HG03521 (cell line): ENCODE measurements at regions not wholly inside any gene's neighbourhood (a gene's known extent, or its start where the extent isn't known, plus 50 kb on each side); places are given as distances from the start of the nearest gene placed in this dataset.
"Not testable (repeated sequence)": the region's sequence is repeated elsewhere in the genome, so short reads cannot be mapped to it uniquely, and the experiment has no call there.

ENCODE experiments used
- ATAC-seq: cut with Tn5 transposase; IDR thresholded peaks from one replicate; pipeline ENCODE4 v1.9.1; 2021; ENCODE audit warnings: mild to moderate bottlenecking, moderate library complexity; ENCODE audit not compliant: unreplicated experiment

- no peak for ATAC-seq
Measured at GRCh38 chr22:25407226-25407858, 157.1 kb upstream of the GRK3 start.

DNA sequence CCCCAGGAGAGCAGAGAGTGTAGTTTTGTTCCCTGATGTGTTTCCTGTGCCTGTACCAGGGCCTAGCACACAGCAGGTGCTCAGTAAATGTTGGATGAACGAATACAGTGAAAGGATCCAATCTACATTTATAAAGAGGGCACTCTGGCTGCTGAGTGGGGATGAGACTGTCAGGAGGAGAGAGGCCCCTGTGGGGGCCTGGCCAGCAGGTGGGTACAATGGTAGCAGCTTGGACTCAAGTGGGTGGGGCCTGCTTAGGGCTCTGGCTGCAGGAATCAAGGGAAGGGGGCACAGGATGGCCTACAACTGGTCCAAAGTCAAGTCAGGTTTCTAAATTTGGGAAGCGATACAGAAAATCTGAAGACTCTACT, 156.6 kb upstream of the GRK3 start:
- no peak for ATAC-seq

DNA sequence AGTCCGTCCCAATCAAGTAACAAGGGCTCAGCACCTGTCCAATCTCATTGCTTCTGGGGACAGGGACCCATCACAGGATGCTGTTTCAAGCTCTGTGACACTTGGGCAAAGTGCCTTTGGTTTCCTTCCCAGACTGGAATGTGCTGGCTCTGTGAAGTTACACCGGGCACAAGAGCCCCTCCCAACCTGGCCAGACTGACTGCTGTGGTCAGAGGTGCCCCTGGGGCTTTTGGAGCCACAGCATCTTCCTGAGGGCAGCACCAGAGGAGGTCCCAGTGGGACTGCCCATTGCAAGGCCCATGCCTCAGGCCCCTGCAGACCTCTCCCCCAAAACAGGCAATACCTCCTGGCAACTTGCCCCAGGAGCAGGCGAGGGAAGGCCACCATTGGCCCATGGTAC, 155.2 kb upstream of the GRK3 start:
- no peak for ATAC-seq

GRCh38 chr22:25410849-25411248, 153.6 kb upstream of the GRK3 start:
- ATAC-seq: no peak

GRCh38 chr22:25413620-25414019, 150.9 kb upstream of the GRK3 start:
- ATAC-seq: no peak

GRCh38 chr22:25415731-25416130, 148.7 kb upstream of the GRK3 start:
- not testable (repeated sequence) for ATAC-seq

DNA sequence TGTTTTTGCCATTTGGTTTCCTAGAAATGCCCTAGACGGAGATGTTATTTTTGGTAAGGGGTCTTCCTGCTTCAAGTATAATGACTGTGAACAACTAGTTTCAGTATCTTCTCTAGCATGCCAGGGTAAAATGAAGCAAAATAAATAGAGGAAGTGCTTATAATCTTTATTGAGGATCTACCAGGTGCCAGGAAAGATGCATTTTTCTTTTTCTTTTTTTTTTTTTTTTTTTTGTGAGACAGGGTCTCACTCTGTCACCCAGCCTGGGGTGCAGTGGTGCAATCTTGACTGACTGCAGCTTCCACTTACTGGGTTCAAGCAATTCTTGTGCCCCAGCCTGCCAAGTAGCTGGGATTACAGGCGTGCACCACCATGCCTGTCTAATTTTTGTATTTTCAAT, 146.6 kb upstream of the GRK3 start:
- not testable (repeated sequence) for ATAC-seq

DNA sequence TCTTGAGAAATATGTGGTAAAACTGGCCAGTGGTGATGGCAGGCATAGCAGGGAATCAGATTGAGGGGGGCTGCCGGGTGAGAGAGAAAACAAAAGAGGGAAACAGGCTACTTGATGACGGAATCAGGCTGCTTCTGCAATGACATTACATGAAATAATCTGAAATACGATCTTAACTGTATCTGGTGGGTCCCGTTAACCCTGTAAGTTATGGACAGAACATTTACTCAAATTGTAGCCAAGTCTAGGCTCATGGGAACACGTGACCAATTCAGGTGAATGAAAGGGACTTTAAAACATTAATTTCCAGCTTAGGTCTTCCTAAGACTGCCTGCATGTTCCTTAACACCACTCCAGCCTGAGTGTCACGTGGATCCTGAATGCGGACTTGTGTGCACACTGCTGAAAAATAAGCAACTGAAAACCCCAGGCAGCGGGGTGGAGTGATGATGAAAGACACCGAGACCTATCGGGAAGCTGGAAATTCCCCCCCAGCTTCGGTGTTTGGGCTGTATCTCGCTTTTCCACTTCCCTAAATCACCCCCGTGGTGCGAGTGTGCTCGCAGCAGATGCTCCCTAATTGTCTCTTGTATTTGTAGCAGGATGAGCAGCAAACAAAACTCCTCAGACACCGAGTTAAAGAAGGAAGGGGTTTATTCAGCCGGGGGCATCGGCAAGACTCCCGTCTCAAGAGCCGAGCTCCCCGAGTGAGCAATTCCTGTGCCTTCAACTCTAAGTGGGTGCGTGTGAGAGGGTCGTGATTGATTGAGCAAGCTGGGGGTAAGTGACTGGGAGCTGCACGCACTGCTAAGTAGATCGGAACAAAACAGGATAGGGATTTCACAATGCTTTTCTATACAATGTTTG, 145.0 kb upstream of the GRK3 start:
- no peak for ATAC-seq

- ATAC-seq: not testable (repeated sequence)
Measured at GRCh38 chr22:25420114-25420441, 144.4 kb upstream of the GRK3 start.

DNA sequence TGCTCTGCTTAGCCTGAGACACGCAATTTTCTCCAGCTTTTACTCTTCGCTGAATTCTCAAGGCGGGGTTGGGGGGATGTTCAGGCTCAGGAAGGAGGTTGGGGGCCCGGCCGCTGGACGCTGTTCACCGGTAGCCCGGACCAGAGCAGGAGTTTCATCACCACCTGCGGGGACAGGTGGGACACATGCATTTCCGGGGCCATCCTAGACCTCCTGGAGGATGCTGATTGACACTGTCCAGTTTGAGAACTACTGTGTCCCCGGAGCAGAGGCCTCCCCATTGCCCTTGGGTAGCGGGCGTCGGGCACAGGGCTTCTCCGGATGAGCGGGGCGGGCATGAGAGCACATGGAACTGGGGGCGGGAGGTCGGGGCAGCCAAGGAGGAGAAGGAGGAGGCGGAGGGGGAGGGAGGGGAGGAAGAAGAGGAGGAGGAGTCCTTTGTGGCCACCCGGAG, 144.0 kb upstream of the GRK3 start:
- ATAC-seq: no peak

- ATAC-seq: no peak
Measured at GRCh38 chr22:25420925-25421904, 143.3 kb upstream of the GRK3 start.

DNA sequence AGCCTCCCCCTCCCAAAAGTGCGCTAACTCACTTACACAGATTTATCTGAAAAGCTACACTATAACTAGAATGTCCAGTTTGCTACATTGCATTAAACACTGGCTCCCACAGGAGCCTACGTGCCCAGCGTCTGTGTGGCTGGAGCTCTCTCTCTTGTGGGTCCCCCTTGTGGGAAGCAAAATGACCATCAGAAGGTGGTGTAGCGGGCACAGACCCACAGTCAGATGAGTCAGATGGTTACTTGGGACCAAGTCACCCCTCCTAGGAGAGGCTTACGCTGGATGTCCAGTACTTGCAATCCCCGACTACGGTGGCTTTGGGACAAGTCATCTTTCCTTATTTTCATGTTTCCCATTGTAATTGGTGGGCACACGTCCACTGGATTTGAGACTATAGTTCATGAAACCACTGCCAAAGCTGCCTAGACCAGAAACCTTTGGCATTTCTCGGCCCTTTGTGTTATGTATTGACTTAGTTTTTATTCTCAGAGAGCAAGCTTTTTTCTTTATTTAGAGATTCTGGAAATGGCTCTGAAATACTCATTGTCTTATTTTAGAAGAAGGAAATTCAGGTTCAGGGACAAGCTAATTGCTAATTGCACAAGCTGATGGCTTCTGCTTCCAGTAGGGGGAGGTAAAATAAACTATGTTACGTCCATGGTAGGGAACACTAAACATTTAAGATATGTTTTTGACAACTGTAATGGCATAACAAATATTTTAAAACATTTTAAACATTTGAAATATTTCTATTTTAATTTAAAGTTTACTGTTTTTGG, 137.8 kb upstream of the GRK3 start:
- ATAC-seq: not testable (repeated sequence)

- ATAC-seq: not testable (repeated sequence)
Measured at GRCh38 chr22:25431637-25432342, 132.7 kb upstream of the GRK3 start.

DNA sequence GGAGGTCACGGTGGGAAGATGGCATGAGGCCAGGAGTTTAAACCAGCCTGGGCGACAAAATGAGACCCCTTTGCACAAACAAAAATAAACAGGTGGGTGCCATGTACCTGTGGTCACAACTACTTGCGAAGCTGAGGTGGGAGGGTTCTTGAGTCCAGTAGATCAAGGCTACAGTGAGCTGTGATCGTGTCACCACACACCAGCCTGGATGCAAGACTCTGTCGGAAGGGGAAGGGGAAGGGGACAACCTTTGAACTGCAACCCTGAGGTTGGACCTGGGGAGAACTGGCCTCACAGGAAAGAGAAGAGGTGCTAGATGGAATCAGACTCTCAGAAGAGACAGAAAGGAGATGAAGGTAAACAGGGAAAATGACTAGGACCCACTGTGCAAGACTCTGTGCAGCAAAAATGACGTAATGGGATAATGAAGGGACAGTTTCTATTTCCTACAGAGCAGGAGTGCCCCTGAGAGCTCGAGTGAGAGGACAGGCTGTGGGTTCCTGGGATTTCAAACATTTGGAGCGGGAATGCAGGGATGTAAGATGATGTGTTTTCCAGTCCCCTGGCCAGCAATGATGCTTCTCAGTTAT, 131.0 kb upstream of the GRK3 start:
- ATAC-seq: not testable (repeated sequence)

GRCh38 chr22:25437414-25438160, 126.9 kb upstream of the GRK3 start:
- no peak for ATAC-seq

- no peak for ATAC-seq
Measured at GRCh38 chr22:25447067-25447685, 117.3 kb upstream of the GRK3 start.

DNA sequence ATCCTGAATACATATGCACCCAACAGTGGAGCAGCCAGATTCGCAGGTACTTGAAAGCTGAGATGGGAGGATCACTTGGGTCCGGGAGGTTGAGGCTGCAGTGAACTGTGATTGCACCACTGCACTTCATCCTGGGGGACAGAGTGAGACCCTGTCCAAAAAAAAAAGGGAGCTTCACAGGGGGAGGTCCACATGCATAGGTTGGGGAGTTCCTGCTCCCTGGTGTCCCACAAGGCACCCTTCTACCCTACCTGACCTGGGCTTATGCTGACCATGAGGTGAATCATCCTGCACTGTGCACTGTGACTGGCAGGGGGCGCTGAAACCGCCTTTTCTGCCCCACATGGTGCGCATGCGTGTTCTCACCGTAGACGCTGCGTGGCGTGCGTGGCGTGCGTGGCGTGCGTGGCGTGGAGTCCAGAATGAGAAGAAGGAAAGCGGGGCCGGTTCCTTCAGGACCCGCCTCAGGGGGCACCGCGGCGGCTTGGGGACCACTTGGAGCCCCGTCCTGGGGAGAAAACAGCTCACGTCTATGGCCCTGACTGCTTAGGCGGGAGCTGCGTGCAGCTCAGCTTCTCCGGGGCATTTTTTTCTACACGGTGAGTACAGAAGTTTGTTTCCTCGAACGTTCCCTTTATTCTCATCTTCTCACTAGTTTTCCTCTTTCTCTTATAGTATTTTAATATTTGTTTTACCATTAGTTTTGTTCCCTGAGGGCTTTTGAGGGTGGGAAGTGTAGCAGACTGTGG, 116.6 kb upstream of the GRK3 start:
- ATAC-seq: peak; percentile 74
